GM21381 (cell line): ENCODE measurements at regions not wholly inside any gene's neighbourhood (a gene's known extent, or its start where the extent isn't known, plus 50 kb on each side); places are given as distances from the start of the nearest gene placed in this dataset.
"Not testable (repeated sequence)": the region's sequence is repeated elsewhere in the genome, so short reads cannot be mapped to it uniquely, and the experiment has no call there.

ENCODE experiments used
- ATAC-seq: cut with Tn5 transposase; IDR thresholded peaks from one replicate; pipeline ENCODE4 v1.9.1; 2021; ENCODE audit warnings: mild to moderate bottlenecking, moderate library complexity; ENCODE audit not compliant: unreplicated experiment

DNA sequence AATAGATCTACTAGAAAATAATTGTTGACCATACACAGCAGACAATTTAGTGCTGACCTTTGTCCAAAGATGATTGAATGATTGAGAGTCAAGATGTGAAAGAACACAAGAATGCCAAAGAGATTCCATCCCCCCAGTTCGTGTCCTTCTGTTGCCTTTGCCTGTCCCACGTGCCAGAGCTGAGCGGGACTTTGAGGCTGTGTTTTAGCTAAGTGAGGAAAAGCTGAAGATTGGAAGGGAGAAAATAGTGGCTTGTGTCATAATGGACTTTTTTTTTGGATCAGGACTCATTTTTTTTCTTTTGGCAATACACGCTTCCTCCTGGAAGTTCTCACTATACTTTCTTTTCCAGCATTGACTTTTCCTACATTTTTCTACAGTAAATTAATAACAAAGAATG is 206.6 kb upstream of the MDFIC2 start:
- ATAC-seq = no peak

DNA sequence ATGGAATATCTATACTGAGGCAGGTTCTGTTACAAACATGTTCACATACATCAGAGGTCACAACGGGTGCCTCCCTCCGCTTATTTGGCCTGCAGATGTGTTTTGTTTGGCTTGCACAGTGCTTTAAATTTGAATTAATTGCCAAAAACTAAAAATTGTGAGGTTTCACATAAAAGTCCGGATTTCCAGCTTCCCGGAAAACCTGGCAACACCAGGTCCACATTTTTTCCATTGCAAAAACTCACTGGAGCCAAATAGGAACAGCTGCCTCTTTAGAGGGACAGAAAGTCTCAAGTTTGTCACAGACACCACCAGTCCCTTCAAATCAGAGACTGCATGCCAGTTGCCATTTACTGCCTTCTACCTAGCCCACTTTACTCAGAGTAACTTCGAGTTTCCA is 205.9 kb upstream of the MDFIC2 start:
- ATAC-seq = no peak

DNA sequence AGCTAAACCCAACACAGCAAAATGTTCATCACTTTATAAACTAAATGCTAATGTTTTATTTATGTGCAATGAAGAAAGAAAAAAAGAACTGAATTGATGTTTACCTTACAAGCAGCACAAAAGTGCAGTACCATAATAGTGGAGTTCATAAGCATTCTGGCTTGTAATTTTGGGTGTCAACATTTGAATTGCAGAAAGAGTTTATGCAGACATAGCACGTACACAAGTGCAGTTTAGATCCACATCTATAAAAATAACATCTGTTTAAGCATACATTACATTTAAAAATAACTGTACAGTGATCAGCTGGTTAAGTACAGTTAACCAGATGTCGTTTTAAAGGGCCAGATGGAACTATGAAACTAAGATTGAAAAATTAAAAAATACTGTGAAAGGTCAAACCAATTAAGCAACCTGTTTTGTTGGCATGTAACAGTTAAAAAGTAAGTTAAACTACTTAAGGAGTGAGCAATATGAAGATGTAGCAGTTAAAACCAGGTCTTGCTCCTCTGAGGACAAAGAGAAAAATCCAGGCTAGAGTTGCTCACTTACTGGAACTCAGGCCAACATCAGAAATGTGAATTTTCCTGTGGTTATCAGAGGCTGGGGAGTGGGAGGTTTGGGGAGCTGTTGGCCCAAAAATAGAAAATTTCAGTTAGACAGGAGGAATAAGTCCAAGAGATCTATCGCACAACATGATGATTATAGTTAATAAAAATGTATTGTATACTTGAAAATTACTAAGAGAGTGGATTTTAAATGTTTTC is 204.9 kb upstream of the MDFIC2 start:
- ATAC-seq = no peak

DNA sequence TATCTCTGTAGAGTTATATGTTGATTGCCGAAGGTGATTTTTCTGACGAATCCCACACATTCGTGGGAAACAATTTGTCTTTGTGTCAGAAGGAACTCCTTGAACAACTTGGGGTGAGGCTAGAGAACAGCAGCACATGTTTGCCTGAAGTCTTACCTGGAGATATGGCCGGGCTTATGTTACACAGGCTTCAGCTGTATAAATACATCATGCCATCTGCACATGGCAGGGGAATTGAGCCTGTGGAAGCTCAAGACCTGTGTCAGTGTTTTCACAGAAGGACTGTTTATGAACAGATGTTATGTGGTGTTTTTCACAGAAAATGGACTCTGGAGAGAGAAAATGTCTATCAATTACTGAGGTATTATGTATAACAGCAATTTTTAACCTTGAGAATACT is 203.6 kb upstream of the MDFIC2 start:
- no peak for ATAC-seq

DNA sequence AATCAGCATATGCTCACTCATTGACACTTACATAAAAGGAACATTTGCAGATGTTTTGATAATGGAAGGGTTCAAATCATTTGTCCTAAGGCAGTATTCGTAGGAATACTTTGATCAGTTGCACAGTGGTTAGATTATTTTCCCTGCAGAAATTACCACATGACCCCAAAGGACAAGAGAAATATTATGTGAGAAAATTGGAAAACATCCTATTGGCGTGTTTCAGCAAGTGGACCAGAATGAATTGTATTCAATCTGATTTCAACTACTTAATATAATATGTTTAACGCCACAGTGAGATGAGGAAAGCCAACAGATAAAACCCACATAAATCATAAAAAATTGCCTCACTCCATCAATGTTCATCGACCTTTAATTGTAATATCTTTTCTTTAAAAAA is 195.0 kb upstream of the MDFIC2 start:
- ATAC-seq = no peak

DNA sequence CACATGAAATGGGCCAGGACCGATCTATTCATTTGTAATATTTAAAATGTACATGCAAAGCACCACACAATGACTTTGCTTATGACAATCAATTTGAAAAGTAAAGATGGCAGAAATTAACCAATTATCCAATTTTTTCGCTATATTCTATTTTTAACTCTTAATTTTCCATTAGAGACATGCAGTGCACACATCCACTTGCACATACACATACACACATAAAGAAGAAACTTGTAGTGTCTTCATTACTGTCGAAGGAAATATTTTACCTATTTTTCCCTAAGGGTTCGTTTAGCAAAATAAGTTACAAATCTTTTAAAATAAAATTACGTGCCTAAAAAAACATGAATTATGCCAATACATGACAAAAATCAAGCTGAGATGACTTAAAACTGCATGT is 194.3 kb upstream of the MDFIC2 start:
- no peak for ATAC-seq

DNA sequence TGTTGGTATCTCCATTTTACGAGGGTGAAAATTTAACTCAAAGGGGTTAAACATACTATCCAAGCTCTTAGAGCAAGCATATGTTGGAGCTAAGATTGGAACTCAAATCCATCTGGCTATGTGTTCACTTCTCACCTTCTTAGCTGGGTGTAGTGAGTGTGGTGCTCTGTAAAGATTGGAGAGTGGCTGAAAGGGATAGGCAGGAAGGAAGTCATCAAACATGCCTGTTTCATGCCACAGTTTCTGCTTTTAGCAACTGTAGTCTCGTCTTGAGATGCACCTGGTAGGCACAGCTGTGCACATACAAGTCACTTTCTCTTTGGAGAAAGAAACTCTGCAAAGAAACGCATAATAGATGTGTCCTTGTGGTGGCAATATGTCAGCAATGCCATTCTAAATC is 189.1 kb upstream of the MDFIC2 start:
- no peak for ATAC-seq

DNA sequence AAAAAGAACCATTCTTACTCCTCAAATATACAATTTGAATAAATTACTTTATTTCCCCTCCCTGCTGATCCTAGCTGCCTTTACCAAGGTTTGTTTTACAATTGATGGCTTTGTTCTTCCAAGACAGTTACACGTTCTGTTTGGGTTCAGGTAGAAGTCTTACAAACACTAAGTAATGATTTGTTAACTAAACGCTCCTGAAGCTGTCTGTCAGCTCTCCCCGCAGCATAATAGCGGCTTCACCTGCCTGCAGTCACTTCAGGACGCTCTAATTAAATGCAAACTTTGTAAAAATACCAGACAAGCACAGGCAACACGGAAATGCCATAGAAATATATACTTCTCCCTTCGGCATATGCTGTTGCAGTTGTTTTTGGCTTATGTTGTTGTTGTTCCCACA is 176.4 kb upstream of the MDFIC2 start:
- ATAC-seq = no peak

DNA sequence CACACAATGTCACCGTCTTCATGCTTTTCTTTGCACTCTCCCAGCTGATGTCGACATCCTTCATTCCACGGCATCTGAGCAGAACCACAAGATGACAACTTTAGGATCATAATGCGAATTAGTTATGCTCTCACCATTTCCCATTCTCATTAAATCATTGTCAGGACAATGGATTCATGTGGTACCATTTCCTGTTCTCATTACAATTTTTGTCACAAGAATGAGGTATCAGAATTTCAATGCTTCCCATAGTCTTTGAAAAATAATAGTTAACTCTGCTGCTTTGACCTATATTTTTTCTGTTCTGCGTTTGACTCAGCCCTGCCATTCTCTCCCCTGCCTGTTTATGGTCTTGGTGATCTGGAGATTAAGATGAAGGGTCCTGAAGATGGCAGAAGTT is 175.7 kb upstream of the MDFIC2 start:
- no peak for ATAC-seq

DNA sequence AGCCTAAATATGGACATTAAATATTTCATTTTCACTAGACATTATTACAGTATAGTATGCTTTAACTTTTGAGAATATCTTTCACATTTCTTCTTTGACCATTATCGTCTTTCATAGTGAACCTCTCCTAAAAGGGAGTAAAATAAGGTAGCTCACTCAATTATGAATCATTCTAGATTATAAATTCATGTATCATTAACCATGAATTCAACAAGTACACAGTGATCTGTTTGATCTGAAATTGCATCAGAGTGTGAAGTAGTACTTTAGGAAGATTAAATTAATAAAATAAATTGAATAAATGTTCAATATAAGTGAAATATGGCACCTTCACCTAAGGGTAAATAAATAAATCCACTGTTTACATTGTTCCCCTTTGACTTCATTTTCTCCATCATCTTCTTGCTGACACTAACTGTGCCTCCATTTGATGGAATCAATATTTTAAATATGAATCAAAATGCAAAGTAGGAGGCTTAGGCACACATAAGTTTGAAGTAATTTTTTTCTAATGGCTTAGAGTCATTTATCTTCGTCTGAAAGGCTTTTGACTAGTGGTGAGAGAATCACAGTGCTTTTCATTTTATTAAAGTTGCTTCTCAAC is 174.1 kb upstream of the MDFIC2 start:
- no peak for ATAC-seq

DNA sequence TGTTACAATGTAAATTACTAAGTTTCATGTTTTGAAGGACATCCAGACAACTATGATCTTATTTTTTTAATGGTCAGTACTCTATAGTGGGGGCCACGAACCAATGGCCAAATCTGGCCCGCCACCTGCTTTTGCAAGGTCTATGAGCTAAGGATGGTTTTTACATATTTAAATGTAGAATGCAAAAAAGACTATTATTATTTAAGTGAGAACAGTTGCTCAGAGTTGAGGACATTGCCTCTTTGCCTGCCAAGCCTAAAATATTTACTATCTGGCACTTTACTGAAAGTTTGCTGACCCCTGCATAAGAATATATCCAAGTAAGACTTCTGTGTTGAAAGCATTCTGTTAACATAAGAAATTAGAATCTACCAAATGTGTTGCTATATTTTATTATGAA is 163.7 kb upstream of the MDFIC2 start:
- ATAC-seq = no peak

DNA sequence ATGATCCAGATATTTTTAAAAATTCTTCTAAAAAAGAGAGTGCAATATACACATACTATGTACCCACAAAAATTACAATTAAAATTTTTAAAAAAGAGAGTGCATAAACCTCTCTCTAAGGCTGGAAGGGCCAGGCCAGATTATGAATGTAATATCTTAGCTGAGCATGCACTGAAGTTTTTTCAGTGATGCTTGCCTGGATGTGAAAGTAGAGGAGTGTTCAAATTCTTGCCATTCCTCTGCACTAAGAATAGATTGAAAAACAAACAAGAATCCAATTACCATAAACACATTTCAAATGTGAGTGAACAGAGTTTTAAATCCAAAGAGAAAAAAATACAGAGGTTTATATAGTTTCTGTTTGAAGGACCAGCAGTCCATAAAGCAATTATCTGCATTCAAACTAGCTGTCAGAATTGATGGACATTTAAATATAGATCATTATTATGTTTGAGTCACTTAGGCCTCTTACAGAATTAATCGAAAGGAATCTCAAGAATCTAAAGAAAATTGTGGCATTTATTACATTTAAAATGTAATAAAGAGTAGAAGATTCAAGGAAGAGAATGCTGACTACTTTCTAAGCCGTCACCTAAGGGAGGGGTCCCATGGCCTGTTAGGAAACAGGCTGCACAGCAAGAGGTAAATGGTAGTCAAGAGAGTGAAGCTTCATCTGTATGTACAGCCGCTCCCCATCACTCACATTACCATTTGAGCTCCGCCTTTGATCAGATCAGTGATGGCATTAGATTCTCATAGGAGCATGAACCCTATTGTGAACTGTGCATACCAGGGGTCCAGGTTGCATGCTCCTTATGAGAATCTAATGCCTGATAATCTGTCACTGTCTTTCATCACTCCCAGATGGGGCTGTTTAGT is 159.3 kb upstream of the MDFIC2 start:
- no peak for ATAC-seq

DNA sequence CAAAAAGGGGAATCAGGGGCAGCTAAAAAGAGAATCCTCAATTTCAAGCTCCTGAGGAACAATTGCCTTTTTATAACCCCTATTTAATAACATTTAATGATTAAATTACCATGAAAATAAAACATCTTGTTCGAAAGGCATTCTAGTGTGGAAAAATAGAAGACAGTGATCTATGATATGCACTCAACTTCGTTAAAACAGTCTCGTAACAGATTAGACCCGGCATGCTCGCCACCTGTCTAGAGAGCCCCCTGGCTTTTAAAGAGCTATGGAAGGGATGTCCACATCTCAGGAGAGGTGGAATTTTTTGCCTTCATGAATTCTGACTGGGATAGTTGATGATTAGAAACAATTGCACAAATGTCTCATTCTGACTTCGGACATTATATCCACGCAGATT is 153.7 kb upstream of the MDFIC2 start:
- no peak for ATAC-seq

DNA sequence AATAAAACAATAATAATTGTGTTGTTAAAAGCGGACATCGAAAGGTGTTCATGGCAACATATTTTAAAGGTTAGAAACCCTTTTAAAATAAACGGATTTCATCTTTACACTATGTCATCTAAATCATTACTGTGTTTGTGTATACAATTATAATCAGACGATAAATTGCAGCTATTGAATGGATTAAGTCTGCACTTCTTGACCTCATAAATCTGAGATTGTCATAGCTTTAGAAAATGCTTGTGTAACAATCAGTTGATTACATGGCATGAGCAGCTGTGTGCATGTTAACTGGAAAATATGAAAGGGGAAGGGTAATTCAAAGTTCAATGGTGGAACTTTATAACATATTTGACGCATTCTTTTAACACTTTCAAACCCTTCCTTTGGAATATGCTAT is 152.4 kb upstream of the MDFIC2 start:
- ATAC-seq = no peak

DNA sequence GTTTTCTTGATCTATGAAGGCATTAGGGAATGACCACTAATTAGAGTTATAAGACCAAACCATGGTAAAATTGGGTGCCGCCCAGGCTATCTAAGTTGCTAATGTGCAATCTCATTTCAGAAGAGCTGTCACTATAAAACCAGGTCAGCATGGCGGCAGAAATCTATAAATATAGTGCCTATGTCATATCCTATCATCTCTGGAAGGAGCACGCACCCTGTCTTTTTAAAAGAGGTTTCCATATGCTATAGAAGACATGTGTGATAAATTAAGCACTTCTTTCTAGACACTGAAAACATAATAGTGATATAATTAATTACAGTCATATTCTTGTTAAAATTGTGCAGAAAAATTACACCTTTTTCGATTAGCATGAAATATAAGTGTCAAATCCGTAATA is 152.0 kb upstream of the MDFIC2 start:
- ATAC-seq = no peak

DNA sequence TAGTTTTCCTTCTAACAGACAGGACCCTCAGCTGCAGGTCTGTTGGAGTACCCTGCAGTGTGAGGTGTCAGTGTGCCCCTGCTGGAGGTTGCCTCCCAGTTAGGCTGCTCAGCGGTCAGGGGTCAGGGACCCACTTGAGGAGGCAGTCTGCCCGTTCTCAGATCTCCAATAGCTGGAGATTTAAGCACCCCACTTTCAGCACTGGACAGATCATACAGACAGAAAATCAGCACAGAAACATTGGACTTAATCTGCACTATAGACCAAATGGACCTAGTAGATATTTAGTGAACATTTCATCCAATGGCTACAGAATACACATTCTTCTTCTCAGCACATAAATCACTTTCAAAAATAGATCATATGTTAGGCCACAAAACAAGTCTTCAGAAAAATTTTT is 137.8 kb upstream of the MDFIC2 start:
- ATAC-seq = not testable (repeated sequence)

DNA sequence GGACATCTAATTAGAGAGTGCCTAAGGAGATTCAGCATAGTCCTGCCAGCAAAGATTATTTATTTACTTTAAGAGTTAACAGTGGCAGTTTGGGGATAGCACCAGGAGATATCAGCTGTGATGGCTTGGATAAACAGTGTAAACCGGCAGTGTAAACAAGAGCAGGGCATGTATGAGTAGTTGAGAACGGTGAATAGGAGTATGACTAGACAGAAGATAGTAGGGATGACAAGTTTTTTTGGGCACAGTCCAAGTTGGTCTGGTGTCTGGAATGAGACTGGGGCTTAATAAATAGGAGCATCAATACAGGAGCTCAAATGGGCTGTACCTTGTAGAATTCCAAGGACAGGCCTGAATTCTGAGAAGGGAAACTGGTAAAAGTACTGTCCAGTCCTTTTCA is 123.0 kb upstream of the MDFIC2 start:
- not testable (repeated sequence) for ATAC-seq

DNA sequence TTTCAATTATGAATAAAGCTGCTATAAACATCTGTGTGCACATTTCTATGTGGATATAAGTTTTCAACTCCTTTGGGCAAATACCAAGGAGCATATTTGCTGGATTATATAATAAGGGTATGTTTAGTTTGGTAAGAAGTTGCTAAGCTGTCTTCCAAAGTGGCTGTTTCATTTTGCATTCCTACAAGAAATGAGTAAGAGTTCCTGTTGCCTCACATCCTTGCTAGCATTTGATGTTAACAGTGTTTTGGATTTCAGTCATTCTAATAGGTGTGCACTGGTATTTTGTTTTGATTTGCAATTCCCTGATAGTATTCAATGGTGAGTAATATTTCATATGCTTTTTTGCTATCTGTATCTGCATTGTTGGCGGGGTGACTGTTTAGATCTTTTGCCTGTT is 120.7 kb upstream of the MDFIC2 start:
- ATAC-seq = no peak

DNA sequence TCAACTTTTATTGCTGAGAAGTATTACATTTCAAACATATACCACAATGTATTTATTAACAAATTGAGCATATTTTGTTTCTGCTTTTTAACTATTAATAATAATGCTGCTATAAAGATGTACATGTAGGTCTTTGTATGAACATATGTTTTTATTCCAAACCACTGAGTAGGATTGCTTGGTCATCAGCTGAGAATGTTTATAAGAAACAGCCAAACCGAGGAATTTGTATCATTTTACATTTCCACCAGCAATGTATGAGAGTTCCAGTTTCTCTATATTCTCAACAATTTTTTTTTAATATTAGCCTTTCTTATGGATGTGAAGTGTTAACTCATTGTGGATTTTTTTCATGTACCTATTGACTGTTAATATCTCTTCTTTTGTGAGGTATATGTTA is 119.5 kb upstream of the MDFIC2 start:
- ATAC-seq = no peak

DNA sequence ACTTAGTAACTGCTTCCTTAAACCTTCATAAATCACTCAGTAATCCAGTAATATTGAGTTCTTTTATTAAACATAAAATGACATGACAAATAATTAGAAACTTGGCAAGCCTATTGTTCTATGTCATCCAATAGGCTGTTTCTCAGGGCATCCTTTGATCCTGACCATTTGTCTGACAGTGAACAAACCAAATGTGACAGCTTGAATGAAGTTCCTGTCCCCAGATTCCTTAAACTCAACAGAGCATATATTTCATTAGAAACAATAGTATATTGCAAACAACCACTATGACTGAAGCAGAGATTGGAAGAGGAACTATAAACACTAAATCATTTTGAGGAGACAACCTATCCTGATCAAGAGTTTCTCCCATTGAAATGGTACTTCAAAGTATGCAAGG is 113.6 kb upstream of the MDFIC2 start:
- ATAC-seq = no peak

DNA sequence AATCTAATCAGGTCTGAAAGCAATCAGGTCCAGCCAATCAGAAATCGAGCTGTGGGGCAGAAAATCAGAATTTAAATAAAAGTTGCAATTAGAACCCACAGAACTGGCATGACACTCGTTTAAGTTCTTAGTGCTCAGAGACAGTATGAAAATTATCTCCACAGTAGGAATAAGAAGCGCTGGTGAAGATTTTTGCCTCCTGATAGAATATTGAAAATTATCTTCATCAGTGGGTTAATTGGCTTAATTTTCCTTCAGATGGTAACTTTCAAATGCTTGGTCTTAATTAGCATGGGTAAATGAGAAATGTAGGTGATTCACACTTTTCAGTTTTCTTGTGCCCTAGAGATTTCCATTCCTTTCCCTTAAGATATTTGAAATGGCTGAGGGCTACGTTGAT is 109.1 kb upstream of the MDFIC2 start:
- no peak for ATAC-seq

DNA sequence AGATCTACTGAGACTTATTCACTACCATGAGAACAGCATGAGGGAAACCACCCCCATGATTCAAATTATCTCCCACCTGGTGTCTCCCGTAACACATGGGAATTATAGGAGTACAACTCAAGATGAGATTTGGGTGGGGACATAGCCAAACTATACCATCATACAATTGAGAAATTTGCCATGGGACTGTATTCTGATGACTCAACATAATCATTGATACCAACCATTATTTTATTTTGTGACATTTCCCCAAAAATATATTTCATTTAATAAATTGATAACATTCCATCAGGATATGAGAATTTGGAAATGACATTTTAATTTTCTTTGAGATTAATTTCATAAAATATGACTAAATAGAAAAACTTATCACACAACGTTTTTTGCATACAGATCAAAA is 96.6 kb upstream of the MDFIC2 start:
- ATAC-seq = no peak
